Muscle layer of colon (tissue), 2 donors: ENCODE measurements at regions not wholly inside any gene's neighbourhood (a gene's known extent, or its start where the extent isn't known, plus 50 kb on each side); places are given as distances from the start of the nearest gene placed in this dataset.

Source experiments
- H3K27ac ChIP-seq: one replicate; pipeline ENCODE4 v1.7.0; 2013; ENCODE audit warnings: low read depth, mild to moderate bottlenecking, low read length, moderate library complexity
- H3K27me3 ChIP-seq, 2 donors: one replicate each; pipeline ENCODE4 v1.7.0; 2013; ENCODE audit warnings: low read length in 2 of 2, mild to moderate bottlenecking in 2 of 2; ENCODE audit not compliant: insufficient read depth in 2 of 2, control insufficient read depth in 1 of 2
- H3K36me3 ChIP-seq: one replicate; pipeline ENCODE4 v1.7.0; 2013; ENCODE audit warnings: mild to moderate bottlenecking, low read length; ENCODE audit not compliant: insufficient read depth
- H3K4me1 ChIP-seq: one replicate; pipeline ENCODE4 v1.7.0; 2013; ENCODE audit warnings: mild to moderate bottlenecking, low read length; ENCODE audit not compliant: insufficient read depth
- H3K4me3 ChIP-seq, 2 donors: one replicate each; pipeline ENCODE4 v1.7.0; 2013; ENCODE audit warnings: low read length in 2 of 2, low read depth in 1 of 2, mild to moderate bottlenecking in 1 of 2, moderate library complexity in 1 of 2
- H3K9ac ChIP-seq: one replicate; pipeline ENCODE4 v1.7.0; 2013; ENCODE audit warnings: low read length
- H3K9me3 ChIP-seq: one replicate; pipeline ENCODE4 v1.7.0; 2013; ENCODE audit warnings: mild to moderate bottlenecking, low read length
- donor health status: abdominal sarcoma.
- donor health status: Adenocarcinoma of cecum.

DNA sequence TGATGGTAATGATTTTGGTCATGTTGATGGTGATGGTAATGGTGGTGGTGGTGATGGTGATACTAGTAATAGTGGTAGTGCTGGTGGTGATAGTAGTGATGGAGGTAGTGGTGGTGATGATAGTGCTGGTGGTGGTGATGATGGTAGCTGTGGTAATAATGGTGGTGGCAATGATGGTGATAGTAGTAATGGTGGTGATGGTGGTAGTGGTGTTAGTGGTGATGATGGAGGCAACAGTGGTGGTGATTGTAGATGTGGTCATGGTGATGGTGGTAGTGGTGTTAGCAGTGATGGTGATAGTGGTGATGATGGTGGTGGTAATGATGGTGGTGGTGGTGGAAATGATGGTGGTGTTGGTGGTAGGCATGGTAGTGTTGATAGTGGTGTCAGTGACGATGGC, 127.0 kb upstream of the RPL38 start:
- H3K27me3 ChIP-seq, result no peaks in the 10 kb centered on the region
- H3K36me3 ChIP-seq, result no peaks in the 10 kb centered on the region
- H3K9me3 ChIP-seq, result no peaks in the 10 kb centered on the region
- H3K9ac ChIP-seq, result no peak overlapping the region
- no peaks in the 10 kb centered on the region for H3K4me1 ChIP-seq
- H3K4me3 ChIP-seq, result no peak overlapping the region
- no peak overlapping the region for H3K27ac ChIP-seq

GRCh38 chr17:74077231-74077630, 126.2 kb upstream of the RPL38 start:
- no peaks in the 10 kb centered on the region for H3K36me3 ChIP-seq
- no peaks in the 10 kb centered on the region for H3K4me1 ChIP-seq
- H3K9me3 ChIP-seq, result no peaks in the 10 kb centered on the region
- H3K9ac ChIP-seq, result no peak overlapping the region
- H3K27me3 ChIP-seq, result no peaks in the 10 kb centered on the region
- H3K27ac ChIP-seq, result no peak overlapping the region
- no peak overlapping the region for H3K4me3 ChIP-seq

DNA sequence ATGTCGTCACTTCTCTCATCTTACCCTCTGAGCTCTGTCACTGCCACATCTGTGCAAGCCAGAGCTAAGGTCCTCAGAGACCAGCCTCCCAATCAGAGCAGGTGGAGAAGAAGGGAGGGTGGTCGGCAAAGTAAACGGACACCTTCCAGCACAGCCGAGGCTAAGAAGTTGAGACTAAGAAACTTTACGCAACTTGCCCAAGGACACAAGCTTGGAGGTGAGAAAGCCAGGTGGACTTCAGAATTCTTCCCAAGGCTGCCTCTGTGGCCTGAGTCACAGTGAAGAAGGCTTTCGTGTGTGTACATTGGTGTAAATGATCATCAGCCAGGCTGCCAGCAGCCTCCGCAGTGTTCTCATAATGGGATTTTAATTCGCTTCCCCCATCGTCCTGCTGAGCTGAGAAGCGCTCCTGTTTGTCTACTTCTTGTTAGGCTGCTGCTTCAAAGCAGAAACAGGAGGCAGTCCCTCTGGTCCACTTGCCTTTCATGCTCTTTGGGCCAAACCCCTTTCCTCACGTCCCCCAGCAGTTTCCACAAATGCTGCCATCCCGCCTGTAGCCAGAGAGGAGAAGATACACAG, 125.0 kb upstream of the RPL38 start:
- no peak overlapping the region for H3K9ac ChIP-seq
- H3K27me3 ChIP-seq, result peaks cover 0 to 4% of the 10 kb centered on the region in 2 donors
- no peaks in the 10 kb centered on the region for H3K36me3 ChIP-seq
- no peak overlapping the region for H3K4me3 ChIP-seq
- no peaks in the 10 kb centered on the region for H3K9me3 ChIP-seq
- H3K27ac ChIP-seq, result no peak overlapping the region
- no peaks in the 10 kb centered on the region for H3K4me1 ChIP-seq

GRCh38 chr17:74079537-74080300, 123.8 kb upstream of the RPL38 start:
- Histone ChIP-seq H3K27ac (no peak overlapping the region), H3K27me3 (peaks cover 0 to 4% of the 10 kb centered on the region in 2 donors), H3K4me3 (no peak overlapping the region), H3K36me3 (no peaks in the 10 kb centered on the region), H3K9me3 (no peaks in the 10 kb centered on the region), H3K9ac (no peak overlapping the region), H3K4me1 (no peaks in the 10 kb centered on the region)

GRCh38 chr17:74080656-74081582, 122.6 kb upstream of the RPL38 start:
- Histone ChIP-seq H3K9me3 (no peaks in the 10 kb centered on the region), H3K4me1 (no peaks in the 10 kb centered on the region), H3K27ac (no peak overlapping the region), H3K27me3 (peaks cover 0 to 4% of the 10 kb centered on the region in 2 donors), H3K4me3 (no peak overlapping the region), H3K9ac (no peak overlapping the region), H3K36me3 (no peaks in the 10 kb centered on the region)

GRCh38 chr17:74082886-74083285, 120.6 kb upstream of the RPL38 start:
- Histone ChIP-seq H3K36me3 (no peaks in the 10 kb centered on the region), H3K4me1 (no peaks in the 10 kb centered on the region), H3K27ac (no peak overlapping the region), H3K27me3 (peaks cover 0 to 4% of the 10 kb centered on the region in 2 donors), H3K9ac (no peak overlapping the region), H3K4me3 (no peak overlapping the region), H3K9me3 (no peaks in the 10 kb centered on the region)

DNA sequence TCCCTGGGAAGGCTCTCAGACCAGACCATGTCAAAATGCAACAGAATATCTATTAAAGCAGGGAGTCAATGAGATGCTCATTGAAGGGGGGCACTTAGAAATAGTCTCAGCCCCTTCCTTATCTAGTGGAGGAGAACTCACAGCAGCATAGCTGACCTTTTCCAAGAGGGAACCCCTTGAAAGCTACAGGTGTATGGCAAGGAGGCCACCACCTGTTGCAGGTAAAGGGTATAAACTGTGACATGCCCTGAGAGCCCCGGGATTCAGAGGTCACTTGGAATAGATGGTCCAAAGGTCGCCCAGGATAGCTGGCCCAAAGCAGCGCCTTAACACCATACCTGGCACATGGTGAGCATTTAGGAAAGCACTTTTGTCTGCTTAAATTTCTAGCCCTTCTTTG, 120.2 kb upstream of the RPL38 start:
- Histone ChIP-seq H3K9ac (no peak overlapping the region), H3K27ac (no peak overlapping the region), H3K4me1 (no peaks in the 10 kb centered on the region), H3K4me3 (no peak overlapping the region), H3K9me3 (no peaks in the 10 kb centered on the region), H3K36me3 (no peaks in the 10 kb centered on the region), H3K27me3 (peaks cover 0 to 4% of the 10 kb centered on the region in 2 donors)

DNA sequence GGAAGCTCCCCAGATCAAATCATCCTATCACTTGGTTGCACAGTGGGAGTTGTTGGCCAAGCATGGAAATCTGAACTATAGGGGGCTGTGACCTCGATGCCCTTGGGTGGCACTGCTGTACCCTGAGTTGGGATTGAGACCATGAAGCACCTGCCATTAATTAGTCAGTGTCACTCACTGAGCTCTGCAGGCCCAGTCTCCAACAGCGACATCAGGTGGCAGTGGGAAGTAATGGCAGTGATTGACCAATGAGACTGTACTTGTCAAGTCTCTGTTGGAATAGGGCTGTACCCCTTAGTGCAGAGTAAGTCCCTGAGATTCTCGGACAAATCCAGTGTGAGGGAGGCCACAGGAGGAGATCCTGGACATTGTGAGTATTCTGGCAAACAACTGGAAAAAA, 118.0 kb upstream of the RPL38 start:
- Histone ChIP-seq H3K27ac (no peak overlapping the region), H3K9me3 (no peaks in the 10 kb centered on the region), H3K4me3 (no peak overlapping the region), H3K4me1 (no peaks in the 10 kb centered on the region), H3K36me3 (no peaks in the 10 kb centered on the region), H3K9ac (no peak overlapping the region), H3K27me3 (peaks cover 0 to 4% of the 10 kb centered on the region in 2 donors)

DNA sequence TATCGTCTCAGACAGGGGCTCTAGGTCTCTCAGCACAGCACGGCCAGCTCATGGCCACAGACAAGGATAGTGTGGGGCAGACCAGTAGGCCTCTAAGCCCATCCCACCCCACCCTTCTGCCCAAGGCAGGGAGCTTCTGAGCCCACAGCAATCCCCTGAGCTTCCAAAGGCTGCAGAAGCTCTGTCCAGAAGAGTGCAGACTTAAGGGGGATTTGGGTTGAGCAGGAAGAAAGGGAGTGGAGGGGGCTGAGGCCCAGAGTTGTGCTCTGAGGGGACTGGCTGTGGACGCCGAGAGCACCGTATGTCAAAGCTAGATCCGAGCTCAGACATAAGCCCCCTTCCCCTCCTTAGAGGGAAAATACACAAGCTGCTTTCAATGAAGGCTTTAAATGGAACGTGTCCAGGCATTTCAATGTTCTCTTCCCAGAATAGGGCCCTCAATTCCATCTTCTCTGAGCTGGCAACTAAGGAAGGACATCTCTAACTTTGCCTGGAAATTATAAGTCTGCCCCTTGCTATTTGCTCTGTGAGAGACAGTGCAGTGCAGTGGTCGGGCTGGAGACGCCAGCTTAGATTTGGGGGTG, 116.4 kb upstream of the RPL38 start:
- peaks cover 0 to 4% of the 10 kb centered on the region in 2 donors for H3K27me3 ChIP-seq
- H3K9me3 ChIP-seq, result no peaks in the 10 kb centered on the region
- no peak overlapping the region for H3K4me3 ChIP-seq
- H3K27ac ChIP-seq, result no peak overlapping the region
- no peaks in the 10 kb centered on the region for H3K36me3 ChIP-seq
- no peak overlapping the region for H3K9ac ChIP-seq
- no peaks in the 10 kb centered on the region for H3K4me1 ChIP-seq

DNA sequence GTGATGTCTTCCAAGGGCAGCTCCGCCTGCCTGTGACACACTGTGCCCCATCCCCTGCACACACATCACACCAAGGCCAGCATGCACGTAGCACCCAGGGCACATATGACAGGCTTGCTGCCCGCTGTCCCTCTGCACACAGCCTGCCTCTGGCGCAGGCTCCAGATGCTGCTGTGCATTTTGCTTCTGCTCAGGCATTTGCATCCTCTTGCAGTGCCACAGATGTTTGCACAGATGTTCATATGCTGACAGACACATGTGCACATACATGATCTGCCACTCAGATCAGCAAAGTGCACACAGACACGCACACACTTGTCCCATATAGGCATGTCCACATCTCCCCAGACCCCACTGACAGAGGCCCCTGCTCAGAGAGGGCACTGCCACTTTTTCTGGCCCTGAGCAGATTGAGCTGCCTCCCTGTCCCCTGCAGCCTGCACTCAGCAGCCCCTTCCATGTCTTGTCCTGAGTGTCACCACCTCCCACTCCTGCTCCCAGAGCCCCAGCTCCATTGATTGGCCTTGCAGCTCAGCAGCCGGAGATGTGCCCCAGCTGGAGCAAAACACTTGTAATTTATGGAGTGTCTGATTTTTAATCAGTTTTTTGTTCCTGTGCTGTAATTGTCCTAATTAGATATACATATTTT, 115.1 kb upstream of the RPL38 start:
- no peaks in the 10 kb centered on the region for H3K9me3 ChIP-seq
- no peaks in the 10 kb centered on the region for H3K27me3 ChIP-seq
- H3K4me1 ChIP-seq, result no peaks in the 10 kb centered on the region
- no peaks in the 10 kb centered on the region for H3K36me3 ChIP-seq
- no peak overlapping the region for H3K27ac ChIP-seq
- no peak overlapping the region for H3K9ac ChIP-seq
- H3K4me3 ChIP-seq, result no peak overlapping the region

GRCh38 chr17:74088934-74089329, 114.5 kb upstream of the RPL38 start:
- Histone ChIP-seq H3K27me3 (no peaks in the 10 kb centered on the region), H3K9ac (no peak overlapping the region)

More at GRCh38 chr17:74088934-74089329, 114.5 kb upstream of the RPL38 start:
- no peaks in the 10 kb centered on the region for H3K4me1 ChIP-seq
- H3K9me3 ChIP-seq, result no peaks in the 10 kb centered on the region
- H3K36me3 ChIP-seq, result no peaks in the 10 kb centered on the region
- H3K27ac ChIP-seq, result no peak overlapping the region
- no peak overlapping the region for H3K4me3 ChIP-seq
